ENCODE measurements at regions not wholly inside any gene's neighbourhood (a gene's known extent, or its start where the extent isn't known, plus 50 kb on each side); places are given as distances from the start of the nearest gene placed in this dataset.
"Not testable (repeated sequence)": the region's sequence is repeated elsewhere in the genome, so short reads cannot be mapped to it uniquely, and the experiment has no call there.

GRCh38 chrX:96170626-96171025 lies 514.0 kb upstream of the DIAPH2 start:
- Histone ChIP-seq H2AFZ (ENCODE audit: low read length, unreplicated experiment) (no peak overlapping the region), H3K27ac (ENCODE audit: low read depth, low read length) (no peak overlapping the region), H3K79me2 (ENCODE audit: control insufficient read depth, insufficient read depth, low read length, unreplicated experiment) (no peaks in the 10 kb centered on the region), H3K36me3 (ENCODE audit: insufficient read depth, low read length) (no peaks in the 10 kb centered on the region), H3K4me3 (ENCODE audit: low read depth, low read length) (no peak overlapping the region), H3K4me1 (ENCODE audit: control insufficient read depth, insufficient read depth, low read length, unreplicated experiment) (no peaks in the 10 kb centered on the region), H3K27me3 (ENCODE audit: insufficient read depth, low read length) (no peaks in the 10 kb centered on the region)

- no peak overlapping the region for H3K4me3 ChIP-seq (ENCODE audit: low read depth, low read length)
- no peaks in the 10 kb centered on the region for H3K36me3 ChIP-seq (ENCODE audit: insufficient read depth, low read length)
- H3K27ac ChIP-seq (ENCODE audit: low read depth, low read length): no peak overlapping the region
- H3K4me1 ChIP-seq (ENCODE audit: control insufficient read depth, insufficient read depth, low read length, unreplicated experiment): no peaks in the 10 kb centered on the region
- no peaks in the 10 kb centered on the region for H3K27me3 ChIP-seq (ENCODE audit: insufficient read depth, low read length)
- H2AFZ ChIP-seq (ENCODE audit: low read length, unreplicated experiment): no peak overlapping the region
- no peaks in the 10 kb centered on the region for H3K79me2 ChIP-seq (ENCODE audit: control insufficient read depth, insufficient read depth, low read length, unreplicated experiment)
Measured at GRCh38 chrX:96176921-96177320, 507.7 kb upstream of the DIAPH2 start.

GRCh38 chrX:96181605-96182004 lies 503.0 kb upstream of the DIAPH2 start:
- Histone ChIP-seq H3K4me1 (ENCODE audit: control insufficient read depth, insufficient read depth, low read length, unreplicated experiment) (no peaks in the 10 kb centered on the region), H3K4me3 (ENCODE audit: low read depth, low read length) (no peak overlapping the region), H2AFZ (ENCODE audit: low read length, unreplicated experiment) (no peak overlapping the region), H3K79me2 (ENCODE audit: control insufficient read depth, insufficient read depth, low read length, unreplicated experiment) (no peaks in the 10 kb centered on the region), H3K27ac (ENCODE audit: low read depth, low read length) (no peak overlapping the region), H3K27me3 (ENCODE audit: insufficient read depth, low read length) (no peaks in the 10 kb centered on the region), H3K36me3 (ENCODE audit: insufficient read depth, low read length) (no peaks in the 10 kb centered on the region)

GRCh38 chrX:96182366-96182765 lies 502.3 kb upstream of the DIAPH2 start:
- no peaks in the 10 kb centered on the region for H3K36me3 ChIP-seq (ENCODE audit: insufficient read depth, low read length)
- no peak overlapping the region for H3K27ac ChIP-seq (ENCODE audit: low read depth, low read length)
- H3K4me1 ChIP-seq (ENCODE audit: control insufficient read depth, insufficient read depth, low read length, unreplicated experiment): no peaks in the 10 kb centered on the region
- H3K79me2 ChIP-seq (ENCODE audit: control insufficient read depth, insufficient read depth, low read length, unreplicated experiment): no peaks in the 10 kb centered on the region
- H3K4me3 ChIP-seq (ENCODE audit: low read depth, low read length): no peak overlapping the region
- H3K27me3 ChIP-seq (ENCODE audit: insufficient read depth, low read length): no peaks in the 10 kb centered on the region
- no peak overlapping the region for H2AFZ ChIP-seq (ENCODE audit: low read length, unreplicated experiment)

- Histone ChIP-seq H3K79me2 (ENCODE audit: control insufficient read depth, insufficient read depth, low read length, unreplicated experiment) (no peaks in the 10 kb centered on the region), H3K4me1 (ENCODE audit: control insufficient read depth, insufficient read depth, low read length, unreplicated experiment) (no peaks in the 10 kb centered on the region), H3K27me3 (ENCODE audit: insufficient read depth, low read length) (no peaks in the 10 kb centered on the region), H3K36me3 (ENCODE audit: insufficient read depth, low read length) (no peaks in the 10 kb centered on the region), H3K4me3 (ENCODE audit: low read depth, low read length) (no peak overlapping the region), H2AFZ (ENCODE audit: low read length, unreplicated experiment) (no peak overlapping the region), H3K27ac (ENCODE audit: low read depth, low read length) (no peak overlapping the region)
Measured at GRCh38 chrX:96183391-96183790, 501.3 kb upstream of the DIAPH2 start.

- H3K79me2 ChIP-seq (ENCODE audit: control insufficient read depth, insufficient read depth, low read length, unreplicated experiment): no peaks in the 10 kb centered on the region
- H3K27me3 ChIP-seq (ENCODE audit: insufficient read depth, low read length): no peaks in the 10 kb centered on the region
Measured at GRCh38 chrX:96183843-96184242, 500.8 kb upstream of the DIAPH2 start.

GRCh38 chrX:96204928-96205327 lies 479.7 kb upstream of the DIAPH2 start:
- no peaks in the 10 kb centered on the region for H3K4me1 ChIP-seq (ENCODE audit: control insufficient read depth, insufficient read depth, low read length, unreplicated experiment)
- H3K27me3 ChIP-seq (ENCODE audit: insufficient read depth, low read length): no peaks in the 10 kb centered on the region
- H3K36me3 ChIP-seq (ENCODE audit: insufficient read depth, low read length): no peaks in the 10 kb centered on the region
- no peaks in the 10 kb centered on the region for H3K79me2 ChIP-seq (ENCODE audit: control insufficient read depth, insufficient read depth, low read length, unreplicated experiment)
- no peak overlapping the region for H3K4me3 ChIP-seq (ENCODE audit: low read depth, low read length)
- H2AFZ ChIP-seq (ENCODE audit: low read length, unreplicated experiment): no peak overlapping the region
- no peak overlapping the region for H3K27ac ChIP-seq (ENCODE audit: low read depth, low read length)

More at GRCh38 chrX:96183843-96184242, 500.8 kb upstream of the DIAPH2 start:
- no peak overlapping the region for H3K4me3 ChIP-seq (ENCODE audit: low read depth, low read length)
- H3K27ac ChIP-seq (ENCODE audit: low read depth, low read length): no peak overlapping the region
- no peaks in the 10 kb centered on the region for H3K4me1 ChIP-seq (ENCODE audit: control insufficient read depth, insufficient read depth, low read length, unreplicated experiment)
- H3K36me3 ChIP-seq (ENCODE audit: insufficient read depth, low read length): no peaks in the 10 kb centered on the region
- H2AFZ ChIP-seq (ENCODE audit: low read length, unreplicated experiment): no peak overlapping the region

- no peaks in the 10 kb centered on the region for H3K4me1 ChIP-seq (ENCODE audit: control insufficient read depth, insufficient read depth, low read length, unreplicated experiment)
- H3K4me3 ChIP-seq (ENCODE audit: low read depth, low read length): no peak overlapping the region
- H3K27ac ChIP-seq (ENCODE audit: low read depth, low read length): no peak overlapping the region
- H3K36me3 ChIP-seq (ENCODE audit: insufficient read depth, low read length): no peaks in the 10 kb centered on the region
- no peak overlapping the region for H2AFZ ChIP-seq (ENCODE audit: low read length, unreplicated experiment)
- no peaks in the 10 kb centered on the region for H3K27me3 ChIP-seq (ENCODE audit: insufficient read depth, low read length)
- no peaks in the 10 kb centered on the region for H3K79me2 ChIP-seq (ENCODE audit: control insufficient read depth, insufficient read depth, low read length, unreplicated experiment)
Measured at GRCh38 chrX:96211953-96212352, 472.7 kb upstream of the DIAPH2 start.

- H3K4me1 ChIP-seq (ENCODE audit: control insufficient read depth, insufficient read depth, low read length, unreplicated experiment); H3K27ac ChIP-seq (ENCODE audit: low read depth, low read length); H3K27me3 ChIP-seq (ENCODE audit: insufficient read depth, low read length); H3K79me2 ChIP-seq (ENCODE audit: control insufficient read depth, insufficient read depth, low read length, unreplicated experiment); H3K4me3 ChIP-seq (ENCODE audit: low read depth, low read length); H2AFZ ChIP-seq (ENCODE audit: low read length, unreplicated experiment); H3K36me3 ChIP-seq (ENCODE audit: insufficient read depth, low read length): not testable (repeated sequence)
Measured at GRCh38 chrX:96214681-96215080, 470.0 kb upstream of the DIAPH2 start.

GRCh38 chrX:96224279-96224678 lies 460.4 kb upstream of the DIAPH2 start:
- no peaks in the 10 kb centered on the region for H3K4me1 ChIP-seq (ENCODE audit: control insufficient read depth, insufficient read depth, low read length, unreplicated experiment)
- no peaks in the 10 kb centered on the region for H3K36me3 ChIP-seq (ENCODE audit: insufficient read depth, low read length)
- H2AFZ ChIP-seq (ENCODE audit: low read length, unreplicated experiment): no peak overlapping the region
- no peak overlapping the region for H3K27ac ChIP-seq (ENCODE audit: low read depth, low read length)
- H3K79me2 ChIP-seq (ENCODE audit: control insufficient read depth, insufficient read depth, low read length, unreplicated experiment): no peaks in the 10 kb centered on the region
- H3K4me3 ChIP-seq (ENCODE audit: low read depth, low read length): no peak overlapping the region
- no peaks in the 10 kb centered on the region for H3K27me3 ChIP-seq (ENCODE audit: insufficient read depth, low read length)

- no peak overlapping the region for H2AFZ ChIP-seq (ENCODE audit: low read length, unreplicated experiment)
- H3K79me2 ChIP-seq (ENCODE audit: control insufficient read depth, insufficient read depth, low read length, unreplicated experiment): no peaks in the 10 kb centered on the region
- no peaks in the 10 kb centered on the region for H3K27me3 ChIP-seq (ENCODE audit: insufficient read depth, low read length)
- H3K27ac ChIP-seq (ENCODE audit: low read depth, low read length): no peak overlapping the region
- no peaks in the 10 kb centered on the region for H3K4me1 ChIP-seq (ENCODE audit: control insufficient read depth, insufficient read depth, low read length, unreplicated experiment)
- H3K4me3 ChIP-seq (ENCODE audit: low read depth, low read length): no peak overlapping the region
- H3K36me3 ChIP-seq (ENCODE audit: insufficient read depth, low read length): no peaks in the 10 kb centered on the region
Measured at GRCh38 chrX:96244955-96245354, 439.7 kb upstream of the DIAPH2 start.

All from ACC112 (cell line).